ENCODE measurements at regions not wholly inside any gene's neighbourhood (a gene's known extent, or its start where the extent isn't known, plus 50 kb on each side); places are given as distances from the start of the nearest gene placed in this dataset.

DNA sequence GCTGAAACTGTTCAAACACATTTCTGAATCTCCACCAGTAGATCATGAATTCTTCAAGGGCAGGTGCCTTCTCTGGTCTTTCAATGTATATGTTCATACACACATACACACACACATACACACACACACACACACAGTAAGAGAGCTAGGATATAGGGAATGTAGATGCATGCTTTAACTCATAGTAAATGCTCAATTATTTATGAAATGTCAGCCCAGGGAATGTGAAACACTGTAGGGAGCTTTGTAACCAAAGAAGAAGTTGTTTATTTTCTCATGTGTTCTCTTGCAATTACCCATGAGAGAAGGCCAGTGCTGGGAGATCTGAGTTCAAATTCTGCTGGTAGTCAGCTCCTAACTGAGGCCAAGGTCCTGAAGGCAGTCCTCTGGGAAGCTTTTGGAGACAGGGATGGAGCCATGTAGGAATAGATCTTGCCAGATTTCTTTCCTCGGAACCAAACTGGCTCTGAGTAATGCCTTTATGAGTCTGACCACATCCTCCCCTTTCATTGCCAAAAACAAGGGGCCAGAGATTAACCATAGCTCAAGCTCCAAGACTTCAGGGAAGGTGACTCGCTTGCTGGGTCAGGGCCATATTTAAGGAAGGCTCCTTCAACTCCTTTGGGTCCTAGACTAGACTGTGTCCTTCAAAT, 487.0 kb upstream of the TNC start:
- no peak for TF ChIP-seq ELF4 (IDR thresholded peaks at IDR 0.05)
- no peak for TF ChIP-seq BHLHE40 (IDR thresholded peaks at IDR 0.05; ENCODE audit: borderline replicate concordance)
- TF ChIP-seq FOXK2 (IDR thresholded peaks at IDR 0.05), result no peak
- no peak for TF ChIP-seq NFRKB (IDR thresholded peaks at IDR 0.05)
- TF ChIP-seq SP1 (IDR thresholded peaks at IDR 0.05), result no peak
- TF ChIP-seq LEF1 (IDR thresholded peaks at IDR 0.05; ENCODE audit: borderline replicate concordance), result no peak
- TF ChIP-seq CTBP1 (IDR thresholded peaks at IDR 0.05; ENCODE audit: borderline replicate concordance), result no peak
- TF ChIP-seq SUZ12 (IDR thresholded peaks at IDR 0.05), result no peak
- no peak for TF ChIP-seq FOXM1 (IDR thresholded peaks at IDR 0.05; ENCODE audit: borderline replicate concordance)
- no peak for TF ChIP-seq TARDBP (IDR thresholded peaks at IDR 0.05)
- no peak for TF ChIP-seq ZNF384 (IDR thresholded peaks at IDR 0.05)
- no peak for TF ChIP-seq L3MBTL2 (conservative IDR thresholded peaks at IDR 0.05)
- DNase-seq (ENCODE audit: extremely low spot score), result no peak
- ChIA-PET POLR2A (no interaction called here), CTCF (interaction anchor here (1.2 kb wide), 1 partner anchor 11 kb away, joined by 4 read pairs; no protein-coding TSS in a partner anchor)

DNA sequence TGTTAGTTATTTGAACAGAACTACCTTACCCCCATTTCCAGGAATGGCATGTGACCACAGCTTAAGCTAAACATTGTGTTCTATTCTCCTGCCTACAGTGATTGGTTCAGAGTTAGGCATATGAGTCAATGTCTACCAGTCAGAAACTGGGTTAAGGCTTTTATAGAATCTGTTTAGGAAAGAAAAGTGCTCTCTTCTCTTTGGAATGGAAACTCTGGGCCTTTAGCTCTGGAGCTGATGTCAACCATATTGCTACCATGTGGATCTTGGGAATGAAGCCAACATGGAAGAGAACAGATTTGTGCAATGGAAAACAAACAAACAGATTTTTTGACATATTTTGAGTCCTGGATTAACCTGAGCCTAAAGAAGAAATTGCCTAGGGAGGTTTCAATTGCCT, 488.9 kb upstream of the TNC start:
- DNase-seq (ENCODE audit: extremely low spot score), result no peak
- TF ChIP-seq FOXM1 (IDR thresholded peaks at IDR 0.05; ENCODE audit: borderline replicate concordance) (no peak), BHLHE40 (IDR thresholded peaks at IDR 0.05; ENCODE audit: borderline replicate concordance) (no peak), L3MBTL2 (conservative IDR thresholded peaks at IDR 0.05) (no peak), ZNF384 (IDR thresholded peaks at IDR 0.05) (no peak), SUZ12 (IDR thresholded peaks at IDR 0.05) (no peak), HDGF (IDR thresholded peaks at IDR 0.05; ENCODE audit: borderline replicate concordance) (no peak), ELF4 (IDR thresholded peaks at IDR 0.05) (no peak), TARDBP (IDR thresholded peaks at IDR 0.05) (no peak), NFRKB (IDR thresholded peaks at IDR 0.05) (no peak), FOXA1 (IDR thresholded peaks at IDR 0.05) (no peak), SP1 (IDR thresholded peaks at IDR 0.05) (no peak), FOXK2 (IDR thresholded peaks at IDR 0.05) (no peak)
- TF ChIP-seq, protein P1, sequence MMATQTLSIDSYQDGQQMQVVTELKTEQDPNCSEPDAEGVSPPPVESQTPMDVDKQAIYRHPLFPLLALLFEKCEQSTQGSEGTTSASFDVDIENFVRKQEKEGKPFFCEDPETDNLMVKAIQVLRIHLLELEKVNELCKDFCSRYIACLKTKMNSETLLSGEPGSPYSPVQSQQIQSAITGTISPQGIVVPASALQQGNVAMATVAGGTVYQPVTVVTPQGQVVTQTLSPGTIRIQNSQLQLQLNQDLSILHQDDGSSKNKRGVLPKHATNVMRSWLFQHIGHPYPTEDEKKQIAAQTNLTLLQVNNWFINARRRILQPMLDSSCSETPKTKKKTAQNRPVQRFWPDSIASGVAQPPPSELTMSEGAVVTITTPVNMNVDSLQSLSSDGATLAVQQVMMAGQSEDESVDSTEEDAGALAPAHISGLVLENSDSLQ (IDR thresholded peaks at IDR 0.05), result no peak
- CTCF ChIA-PET, result no interaction called here
- POLR2A ChIA-PET, result no interaction called here

DNA sequence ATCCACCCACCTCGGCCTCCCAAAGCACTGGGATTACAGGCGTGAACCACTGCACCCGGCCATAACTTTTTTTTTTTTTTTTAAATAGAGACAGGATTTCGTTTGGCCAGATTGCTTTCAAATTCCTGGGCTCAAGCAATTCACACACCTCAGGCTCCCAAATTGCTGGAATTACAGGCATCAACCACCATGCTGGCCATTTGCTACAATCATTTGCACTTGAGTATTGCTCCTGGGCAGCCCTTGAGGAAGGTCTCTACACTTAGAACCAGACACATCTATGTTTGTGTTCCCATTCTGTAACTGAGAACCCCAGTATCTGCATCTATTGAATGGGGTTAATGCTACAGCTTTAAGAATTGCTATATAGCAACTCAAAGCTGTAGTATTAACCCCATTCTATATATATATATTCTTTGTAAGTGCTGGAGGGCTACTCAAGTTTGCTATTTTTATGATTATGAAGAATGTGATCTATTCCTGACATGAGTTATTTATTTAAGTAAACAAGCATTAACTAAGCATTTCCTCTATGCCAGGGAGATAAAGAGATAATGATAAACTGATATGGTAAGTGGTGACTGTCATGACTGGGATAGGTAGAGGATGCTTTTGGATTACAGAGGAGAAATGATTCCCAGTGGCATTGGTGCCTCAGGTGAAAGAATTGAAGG, 496.5 kb upstream of the TNC start:
- CTCF ChIA-PET, result no interaction called here

DNA sequence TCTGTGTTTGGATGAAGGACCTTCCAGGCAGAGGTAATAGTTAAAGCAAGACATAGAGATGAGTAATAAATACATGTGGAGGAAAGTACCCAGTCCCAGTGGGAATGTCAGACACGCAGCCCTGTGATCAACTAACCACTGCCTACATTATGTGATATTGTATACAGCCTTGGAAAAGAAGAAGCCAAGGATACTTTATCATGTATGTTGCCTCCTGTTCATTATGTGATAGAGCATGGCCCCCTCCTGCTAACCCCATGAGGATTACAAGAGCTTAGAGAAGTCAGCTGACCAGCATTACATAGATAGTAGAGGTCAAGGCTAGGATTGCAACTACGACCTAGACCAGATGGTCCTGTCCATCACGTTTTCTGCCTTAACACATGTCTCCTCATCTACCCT, 497.0 kb upstream of the TNC start:
- POLR2A ChIA-PET, result no interaction called here
- DNase-seq (ENCODE audit: extremely low spot score), result no peak
- CTCF ChIA-PET, result no interaction called here
- TF ChIP-seq SUZ12 (IDR thresholded peaks at IDR 0.05), result no peak
- no peak for TF ChIP-seq FOXK2 (IDR thresholded peaks at IDR 0.05)
- TF ChIP-seq NFRKB (IDR thresholded peaks at IDR 0.05), result no peak
- no peak for TF ChIP-seq ELF4 (IDR thresholded peaks at IDR 0.05)
- no peak for TF ChIP-seq TARDBP (IDR thresholded peaks at IDR 0.05)
- no peak for TF ChIP-seq ARNT (IDR thresholded peaks at IDR 0.05)
- TF ChIP-seq BHLHE40 (IDR thresholded peaks at IDR 0.05; ENCODE audit: borderline replicate concordance), result no peak
- no peak for TF ChIP-seq SP1 (IDR thresholded peaks at IDR 0.05)
- TF ChIP-seq L3MBTL2 (conservative IDR thresholded peaks at IDR 0.05), result no peak
- TF ChIP-seq HDGF (IDR thresholded peaks at IDR 0.05; ENCODE audit: borderline replicate concordance), result no peak
- TF ChIP-seq FOXM1 (IDR thresholded peaks at IDR 0.05; ENCODE audit: borderline replicate concordance), result no peak
- TF ChIP-seq, protein P1 (IDR thresholded peaks at IDR 0.05), result no peak
- TF ChIP-seq FOXA1 (IDR thresholded peaks at IDR 0.05), result no peak
- no peak for TF ChIP-seq ZNF384 (IDR thresholded peaks at IDR 0.05)
- TF ChIP-seq LEF1 (IDR thresholded peaks at IDR 0.05; ENCODE audit: borderline replicate concordance), result no peak

More for the DNA sequence above, 496.5 kb upstream of the TNC start:
- POLR2A ChIA-PET, result no interaction called here
- no peak for DNase-seq (ENCODE audit: extremely low spot score)
- TF ChIP-seq LEF1 (IDR thresholded peaks at IDR 0.05; ENCODE audit: borderline replicate concordance), result no peak
- TF ChIP-seq ARNT (IDR thresholded peaks at IDR 0.05), result no peak

DNA sequence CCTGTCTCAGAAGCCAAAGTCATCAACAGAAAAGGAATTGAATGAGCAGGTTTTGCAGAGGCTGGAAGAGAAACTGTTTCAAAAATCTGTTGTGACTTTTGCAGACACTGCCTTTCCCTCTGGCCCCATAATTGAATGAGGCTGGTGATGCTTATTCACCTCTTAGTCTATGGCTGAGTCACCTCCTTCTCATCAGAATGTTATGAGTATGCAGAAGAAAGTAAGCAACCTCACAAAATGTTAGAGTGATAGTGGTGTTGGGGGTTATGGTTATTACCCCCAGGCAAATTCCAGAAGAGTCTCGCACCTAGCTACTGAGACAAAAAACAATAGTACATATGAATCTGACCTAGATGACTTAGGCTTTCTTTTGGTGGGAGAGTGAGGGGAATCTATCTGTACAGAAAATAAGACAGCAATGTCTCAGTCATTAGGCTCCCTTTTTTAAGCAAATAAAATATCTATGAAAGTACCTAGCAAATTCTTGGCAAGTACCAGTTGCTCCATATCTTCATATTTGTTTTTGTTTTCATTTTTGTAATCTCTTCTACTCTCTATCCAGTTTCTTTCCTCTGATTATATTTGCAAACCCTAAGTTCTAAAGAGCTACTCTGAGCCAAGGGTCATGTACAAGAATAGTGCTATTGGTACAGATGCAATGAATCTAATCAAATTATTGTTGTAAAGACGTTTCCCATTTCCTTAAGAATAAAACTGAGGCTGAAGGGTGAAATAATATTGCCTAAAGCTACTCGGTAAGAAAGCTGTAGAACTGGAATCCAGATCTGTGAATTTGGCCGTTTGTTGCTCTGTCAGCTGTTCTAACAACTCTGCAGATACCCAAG, 498.1 kb upstream of the TNC start:
- ChIA-PET POLR2A (no interaction called here), CTCF (no interaction called here)

More for the DNA sequence above, 498.1 kb upstream of the TNC start:
- TF ChIP-seq BHLHE40 (IDR thresholded peaks at IDR 0.05; ENCODE audit: borderline replicate concordance), result no peak
- TF ChIP-seq HDGF (IDR thresholded peaks at IDR 0.05; ENCODE audit: borderline replicate concordance), result no peak
- no peak for TF ChIP-seq CTBP1 (IDR thresholded peaks at IDR 0.05; ENCODE audit: borderline replicate concordance)
- TF ChIP-seq SUZ12 (IDR thresholded peaks at IDR 0.05), result no peak
- TF ChIP-seq TARDBP (IDR thresholded peaks at IDR 0.05), result no peak
- TF ChIP-seq, protein P1 (IDR thresholded peaks at IDR 0.05), result no peak
- no peak for TF ChIP-seq LEF1 (IDR thresholded peaks at IDR 0.05; ENCODE audit: borderline replicate concordance)
- TF ChIP-seq ARNT (IDR thresholded peaks at IDR 0.05), result no peak
- no peak for TF ChIP-seq L3MBTL2 (conservative IDR thresholded peaks at IDR 0.05)
- no peak for TF ChIP-seq NFRKB (IDR thresholded peaks at IDR 0.05)
- TF ChIP-seq FOXK2 (IDR thresholded peaks at IDR 0.05), result no peak
- no peak for TF ChIP-seq ELF4 (IDR thresholded peaks at IDR 0.05)
- TF ChIP-seq SP1 (IDR thresholded peaks at IDR 0.05), result no peak
- TF ChIP-seq FOXA1 (IDR thresholded peaks at IDR 0.05), result no peak
- no peak for TF ChIP-seq FOXM1 (IDR thresholded peaks at IDR 0.05; ENCODE audit: borderline replicate concordance)
- no peak for TF ChIP-seq ZNF384 (IDR thresholded peaks at IDR 0.05)
- no peak for DNase-seq (ENCODE audit: extremely low spot score)

Measured in HEK293T (cell line).